ENCODE measurements at regions not wholly inside any gene's neighbourhood (a gene's known extent, or its start where the extent isn't known, plus 50 kb on each side); places are given as distances from the start of the nearest gene placed in this dataset.

- TF ChIP-seq CTCF (conservative IDR thresholded peaks at IDR 0.05; ENCODE audit: low read length) (no peak), EZH2phosphoT487 (IDR thresholded peaks at IDR 0.05; ENCODE audit: borderline replicate concordance) (no peak)
These were observed 103.6 kb upstream of the CNKSR3 start for GRCh38 chr6:154614101-154614500.
